GM18505 (cell line): ENCODE measurements at regions not wholly inside any gene's neighbourhood (a gene's known extent, or its start where the extent isn't known, plus 50 kb on each side); places are given as distances from the start of the nearest gene placed in this dataset.

Experiments
- ATAC-seq: cut with Tn5 transposase; IDR thresholded peaks from one replicate; pipeline ENCODE4 v1.9.1; 2021; ENCODE audit not compliant: unreplicated experiment
- POLR2A ChIP-seq: IDR thresholded peaks from 4 replicates; pipeline ENCODE4 v1.6.1; 2011; ENCODE audit warnings: borderline replicate concordance; ENCODE audit not compliant: insufficient read depth, insufficient read length; ENCODE audit errors: extremely low read depth

DNA sequence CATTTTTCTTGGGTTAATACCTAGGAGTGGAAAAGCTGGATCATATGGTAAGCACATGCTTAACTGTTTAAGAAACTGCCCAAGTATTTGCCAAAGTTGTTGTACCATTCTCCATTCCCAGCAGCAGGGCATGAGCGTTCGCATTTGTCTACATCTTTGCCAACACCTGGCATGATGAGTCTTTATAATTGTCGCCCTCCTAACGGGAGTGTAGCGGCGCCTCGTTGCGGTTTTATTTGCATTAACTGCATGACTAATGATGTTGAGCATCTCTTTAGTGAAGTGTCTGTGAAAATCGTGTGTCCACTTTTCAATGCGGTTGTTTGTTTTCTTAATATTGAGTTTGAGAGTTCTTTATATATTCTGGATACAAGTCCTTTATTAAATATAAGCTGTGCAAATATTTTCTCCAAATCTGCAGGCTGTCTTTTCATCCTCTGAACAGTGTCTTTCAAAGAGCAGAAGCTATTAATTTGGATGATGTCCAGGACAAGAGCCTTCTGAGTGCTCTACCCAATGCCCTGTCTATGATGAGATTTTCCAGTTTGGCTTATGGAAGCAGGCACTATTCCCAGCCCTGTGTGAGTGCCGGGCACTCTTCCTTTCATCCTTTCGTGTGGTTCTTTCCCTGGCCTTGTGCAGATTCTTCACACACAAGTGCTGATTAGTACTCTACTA is 202.0 kb downstream of the FOXO1 start:
- no peak for ATAC-seq
- no peak for TF ChIP-seq POLR2A

DNA sequence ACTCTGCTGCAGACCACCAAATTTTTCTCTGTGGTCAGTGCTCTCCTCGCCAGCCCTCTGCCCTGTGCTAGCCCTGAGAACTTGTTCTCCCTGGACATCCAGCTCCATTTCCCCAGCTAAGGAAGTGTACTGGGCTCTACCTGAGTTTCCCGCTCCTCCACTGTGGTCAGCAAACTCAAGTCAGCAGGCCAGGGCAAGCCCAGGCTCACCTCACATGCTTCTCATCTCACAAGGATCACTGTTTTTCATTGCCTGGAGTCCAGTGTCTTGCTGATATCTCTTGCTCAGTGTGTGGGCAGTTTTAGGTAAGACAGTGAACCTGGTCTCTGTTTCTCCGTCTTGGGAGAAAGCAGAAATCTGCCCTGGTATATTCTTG is 201.4 kb downstream of the FOXO1 start:
- no peak for TF ChIP-seq POLR2A
- ATAC-seq, result no peak

GRCh38 chr13:40466272-40466671 is 200.2 kb downstream of the FOXO1 start:
- ATAC-seq, result no peak
- no peak for TF ChIP-seq POLR2A

DNA sequence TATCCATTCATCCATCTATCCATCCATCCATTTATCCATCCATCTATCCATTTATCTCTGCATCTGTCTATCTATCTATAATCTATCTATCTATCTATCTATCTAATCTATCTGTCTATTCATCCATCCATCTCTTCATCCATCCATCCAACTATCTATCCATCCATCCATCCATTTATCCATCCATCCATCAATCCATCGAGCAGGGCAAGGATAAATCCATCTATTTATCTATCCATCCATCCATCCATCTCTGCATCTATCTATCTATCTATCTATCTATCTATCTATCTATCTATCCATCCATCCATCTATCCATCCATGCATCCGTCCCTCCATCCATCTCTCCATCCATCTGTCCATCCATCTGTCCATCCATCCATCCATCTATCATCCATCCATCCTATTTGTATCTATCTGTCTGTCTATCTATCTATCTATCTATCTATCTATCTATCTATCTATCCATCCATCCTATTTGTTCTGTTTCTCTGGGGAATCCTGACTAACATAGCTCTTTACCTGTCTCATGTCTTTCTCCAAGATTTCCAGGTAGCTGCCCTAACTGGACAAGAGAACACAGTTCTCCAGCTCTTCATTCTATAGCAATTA is 198.1 kb downstream of the FOXO1 start:
- no peak for TF ChIP-seq POLR2A
- no peak for ATAC-seq

DNA sequence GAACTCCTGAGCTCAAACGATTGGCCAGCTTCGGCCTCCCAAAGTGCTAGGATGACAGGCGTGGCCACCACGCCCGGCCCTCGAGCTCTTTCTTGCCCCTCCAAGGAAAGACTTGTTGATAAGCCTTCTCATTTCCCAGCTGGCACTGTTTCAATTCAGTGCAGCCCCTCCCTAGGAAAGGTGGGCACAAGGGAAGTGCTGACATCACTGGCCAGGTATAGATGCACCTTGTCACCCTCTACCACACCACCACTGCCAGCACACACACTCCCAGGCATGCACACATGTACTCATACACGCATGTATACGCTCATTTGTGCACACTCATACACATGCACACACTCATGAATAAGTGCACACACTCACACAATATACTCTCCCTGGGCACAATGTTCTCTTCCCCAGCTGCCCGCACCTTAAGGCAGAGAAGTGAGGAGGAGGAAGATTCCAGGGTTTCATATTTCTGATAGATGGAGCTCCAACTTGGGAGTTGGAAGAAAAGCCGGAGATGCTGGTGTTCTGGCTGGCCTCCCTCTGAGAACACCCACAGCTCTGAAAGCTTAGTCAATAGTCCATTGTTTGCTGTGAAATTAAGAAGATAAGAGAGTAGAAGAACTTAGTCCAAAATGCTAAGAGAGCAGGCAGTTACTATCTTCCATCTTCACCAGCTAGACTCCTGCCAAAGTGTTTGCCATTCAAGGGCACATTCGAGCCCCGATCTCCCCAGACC is 196.7 kb downstream of the FOXO1 start:
- TF ChIP-seq POLR2A, result no peak
- no peak for ATAC-seq

- TF ChIP-seq POLR2A, result no peak
- ATAC-seq, result no peak
These were observed 195.8 kb downstream of the FOXO1 start for GRCh38 chr13:40470660-40471059.

DNA sequence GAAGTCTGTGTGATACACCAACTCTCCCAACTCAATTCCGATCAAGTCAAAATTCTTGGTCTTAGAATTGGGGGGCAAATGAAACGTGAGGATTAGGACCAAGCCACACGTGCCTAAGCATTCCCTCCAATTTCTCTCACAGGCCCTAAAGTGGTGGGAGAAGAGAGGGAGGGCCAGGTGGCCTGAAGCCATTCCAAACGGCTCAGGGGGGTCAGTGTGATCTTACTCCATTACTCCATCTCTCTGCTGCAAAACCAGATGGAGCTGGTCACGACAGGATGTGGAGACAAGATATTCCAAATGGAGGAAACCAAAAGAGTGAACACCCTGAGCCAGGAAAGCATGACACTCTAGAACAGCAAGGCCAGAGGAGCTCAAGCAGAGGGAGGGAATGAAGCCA is 195.4 kb downstream of the FOXO1 start:
- ATAC-seq, result no peak
- TF ChIP-seq POLR2A, result no peak

GRCh38 chr13:40471911-40472310 is 194.5 kb downstream of the FOXO1 start:
- TF ChIP-seq POLR2A, result no peak
- no peak for ATAC-seq

DNA sequence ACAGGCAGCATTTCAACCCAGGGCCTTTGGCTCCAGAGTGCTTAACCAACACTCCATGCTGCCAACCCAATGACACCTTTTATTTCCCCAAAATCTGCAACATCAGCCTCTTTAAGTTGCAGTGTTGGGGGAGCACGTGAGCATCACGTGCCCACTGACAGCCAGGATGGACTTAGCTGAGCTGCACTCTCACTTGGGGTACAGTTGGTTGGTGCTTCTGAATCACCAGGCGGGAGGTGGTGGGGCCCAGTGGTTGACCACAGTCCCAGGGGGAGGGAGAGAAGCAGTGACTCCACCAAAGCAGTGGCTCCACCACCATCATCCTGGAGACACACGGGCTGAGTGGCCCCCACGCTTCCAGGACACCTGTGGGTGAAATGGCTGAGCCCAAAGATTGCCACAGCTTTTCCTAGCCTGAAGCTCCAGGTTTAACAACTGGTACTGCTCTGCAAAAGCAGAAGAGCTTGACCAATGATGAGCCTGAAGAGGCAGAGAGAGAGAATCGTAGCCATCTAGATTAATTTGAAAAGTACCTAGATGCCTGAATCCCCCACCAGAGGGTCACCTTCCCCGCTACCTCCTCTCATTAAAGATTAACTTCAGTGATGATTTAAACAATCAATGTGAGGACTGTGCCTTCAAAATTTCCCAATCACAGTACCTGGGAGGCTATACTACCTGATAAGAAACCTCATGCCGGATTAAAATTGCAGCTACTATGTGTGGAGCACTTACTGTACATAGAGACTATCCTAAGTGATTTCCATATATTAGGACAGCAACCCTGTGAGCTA is 193.8 kb downstream of the FOXO1 start:
- ATAC-seq, result no peak
- no peak for TF ChIP-seq POLR2A

GRCh38 chr13:40475617-40476016 is 190.8 kb downstream of the FOXO1 start:
- no peak for ATAC-seq
- no peak for TF ChIP-seq POLR2A

DNA sequence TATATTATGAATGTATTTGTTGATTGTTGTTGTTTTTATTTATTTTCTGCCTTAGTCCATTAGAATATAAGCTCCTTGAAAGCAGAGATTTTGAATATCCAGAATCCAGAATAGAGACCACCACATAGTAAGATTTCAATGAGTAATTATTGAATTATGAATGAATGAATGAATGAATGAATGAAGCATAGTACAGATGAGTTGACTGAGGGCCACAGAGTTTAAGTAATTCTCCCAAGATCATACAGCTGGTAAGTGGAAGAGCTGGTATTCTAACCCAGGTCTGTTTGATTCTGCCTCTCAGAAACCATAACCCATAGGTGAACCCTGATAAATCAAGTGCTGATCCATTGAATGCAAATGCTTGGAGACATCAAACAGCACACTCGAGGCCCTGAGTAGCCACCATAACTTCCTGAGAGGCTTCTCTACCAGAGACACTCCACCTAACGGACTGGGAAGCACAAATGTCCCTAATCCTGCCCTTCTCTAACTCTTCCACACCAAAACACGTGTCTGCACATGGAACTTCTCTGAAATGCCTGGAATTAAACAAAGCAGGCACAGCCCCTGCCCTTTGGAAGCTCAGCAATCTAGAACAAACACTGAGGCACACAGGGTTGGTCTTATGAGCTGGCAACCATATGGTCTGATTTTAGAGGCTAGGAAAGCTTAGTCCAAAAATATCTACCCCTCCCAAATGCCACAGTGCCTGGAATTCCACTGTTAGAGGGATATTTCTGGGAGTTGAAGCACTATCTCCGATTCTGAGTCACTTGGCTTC is 190.1 kb downstream of the FOXO1 start:
- no peak for ATAC-seq
- TF ChIP-seq POLR2A, result no peak
